ENCODE measurements at regions not wholly inside any gene's neighbourhood (a gene's known extent, or its start where the extent isn't known, plus 50 kb on each side); places are given as distances from the start of the nearest gene placed in this dataset.
"Not testable (repeated sequence)": the region's sequence is repeated elsewhere in the genome, so short reads cannot be mapped to it uniquely, and the experiment has no call there.

DNA sequence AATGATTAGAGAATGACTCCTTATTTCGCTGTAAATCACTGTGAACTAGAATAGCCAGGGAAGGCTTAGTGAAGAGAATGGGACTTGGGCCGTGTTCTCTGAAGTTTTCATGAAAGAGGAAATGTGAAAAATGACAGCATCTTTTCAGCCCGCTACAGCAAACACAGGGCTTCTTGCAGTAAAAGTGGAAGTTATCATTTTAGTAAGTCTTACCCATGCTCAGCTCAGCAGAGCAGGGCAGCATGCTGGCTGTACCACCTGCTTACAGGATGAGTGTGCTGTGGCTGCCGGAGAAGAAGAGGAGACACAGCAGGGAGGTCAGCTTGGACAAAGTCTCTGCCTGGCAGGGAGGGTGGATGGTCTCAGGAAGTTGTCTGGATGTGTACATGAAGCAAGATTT, 300.7 kb upstream of the DLGAP1 start:
- no peak for DNase-seq

DNA sequence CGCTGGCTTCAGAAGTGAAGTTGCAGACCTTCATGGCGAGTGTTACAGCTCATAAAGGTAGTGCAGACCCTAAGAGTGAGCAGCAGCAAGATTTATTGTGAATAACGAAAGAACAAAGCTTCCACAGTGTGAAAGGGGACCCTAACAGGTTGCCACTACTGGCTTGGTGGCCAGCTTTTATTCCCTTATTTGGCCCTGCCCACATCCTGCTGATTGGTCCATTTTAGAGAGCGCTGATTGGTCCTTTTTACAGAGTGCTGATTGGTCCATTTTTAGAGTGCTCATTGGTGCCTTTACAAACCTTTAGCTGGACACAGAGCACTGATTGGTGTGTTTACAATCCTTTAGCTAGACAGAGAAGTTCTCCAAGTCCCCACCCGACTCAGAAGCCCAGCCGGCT, 298.0 kb upstream of the DLGAP1 start:
- not testable (repeated sequence) for DNase-seq

DNA sequence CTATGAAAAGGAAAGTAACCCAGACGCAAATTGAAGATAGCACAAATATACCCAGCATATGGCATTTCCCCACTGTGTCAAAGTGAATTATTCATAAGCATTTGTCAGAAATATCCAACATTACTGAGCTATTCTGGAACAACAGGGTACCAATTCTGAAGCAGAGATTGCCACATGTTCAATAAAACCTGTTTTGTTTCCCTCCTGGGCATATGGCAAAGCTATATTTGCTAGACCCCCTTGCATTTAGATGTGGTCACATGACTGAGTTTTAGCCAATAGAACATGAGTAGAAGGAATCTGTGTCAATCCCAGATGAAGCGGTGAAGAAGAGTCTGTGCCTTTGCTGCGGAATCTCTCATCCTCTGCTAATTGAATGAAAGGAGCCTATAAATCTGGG, 296.4 kb upstream of the DLGAP1 start:
- DNase-seq: no peak

DNA sequence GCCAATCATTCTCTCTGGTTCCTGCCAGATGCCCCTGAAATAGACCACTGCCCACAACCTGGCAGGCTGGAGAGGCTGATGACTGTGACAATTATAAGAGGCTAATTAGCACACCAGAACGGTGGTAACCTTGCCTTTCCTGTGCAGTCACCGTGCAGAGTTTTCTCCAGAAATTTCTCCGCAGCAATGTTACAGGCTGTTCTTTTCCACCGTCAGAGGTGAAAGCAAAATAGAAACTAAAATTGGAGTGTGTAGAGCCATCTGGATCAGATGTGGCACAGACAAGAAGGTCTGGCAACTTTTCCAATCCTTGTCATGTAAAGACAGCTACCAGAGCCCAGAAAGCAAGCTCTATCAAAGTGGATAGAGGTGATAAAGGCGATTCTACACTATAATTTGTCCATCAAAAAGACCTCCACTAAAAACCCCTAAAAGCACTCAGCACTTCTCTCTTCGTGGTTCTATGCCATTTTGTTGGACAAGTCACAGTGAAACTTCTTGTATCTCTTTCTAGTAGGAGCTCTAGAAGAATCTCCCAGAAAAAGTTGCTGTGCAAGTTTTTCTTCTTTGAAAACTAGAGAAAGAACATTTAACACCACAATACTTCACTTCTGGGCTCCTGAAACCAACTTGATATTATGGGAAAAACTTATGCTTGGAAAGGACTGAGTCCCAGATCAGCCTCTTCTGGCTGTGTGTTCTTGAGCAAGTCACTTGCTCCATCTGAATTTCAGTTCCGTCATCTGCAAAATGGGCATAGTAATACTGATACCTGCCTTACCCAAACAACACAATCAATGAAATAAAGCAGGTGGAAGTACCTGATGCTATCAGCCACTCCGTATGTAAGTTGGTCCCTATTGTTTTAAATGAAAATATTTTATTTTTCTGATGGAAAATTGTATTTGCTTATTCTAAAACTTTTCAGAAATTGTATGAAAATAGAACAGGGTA, 295.6 kb upstream of the DLGAP1 start:
- DNase-seq: no peak

DNA sequence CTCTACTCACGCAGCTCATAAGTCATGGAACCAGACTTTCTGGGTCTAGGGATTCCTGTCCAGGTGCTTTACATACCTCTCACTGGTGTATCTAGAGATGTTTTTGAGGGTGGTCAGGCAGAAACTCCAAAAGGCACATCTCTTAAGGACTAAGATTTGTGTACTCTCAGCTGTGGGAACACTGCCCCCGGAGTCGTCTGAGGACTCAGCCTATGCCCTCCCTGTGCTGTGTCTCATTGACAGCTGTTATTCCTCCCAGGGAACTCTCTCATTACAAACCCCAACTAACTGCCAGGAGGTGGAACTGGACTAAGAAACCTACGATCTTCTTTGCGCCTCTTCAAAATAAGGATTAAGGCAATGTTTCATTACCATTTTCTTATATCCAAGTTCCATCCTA, 293.9 kb upstream of the DLGAP1 start:
- DNase-seq: no peak

DNA sequence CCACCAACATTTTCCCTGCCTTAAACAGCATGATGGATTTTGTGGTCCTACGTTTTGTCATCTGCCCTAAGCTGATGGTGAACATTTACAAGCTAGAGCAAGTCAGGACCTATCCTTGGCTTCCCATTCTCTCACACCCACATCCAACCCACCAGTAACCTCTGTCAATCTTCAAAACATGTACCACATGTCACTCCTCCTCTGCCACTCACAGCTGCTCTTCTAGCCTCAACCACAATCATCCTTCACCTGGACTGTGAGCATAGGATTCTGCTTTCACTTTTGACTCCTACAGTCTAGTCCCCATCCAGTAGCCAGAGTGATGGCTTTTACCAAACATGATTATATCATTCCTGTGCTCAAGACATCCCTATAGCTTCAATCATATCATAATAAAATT, 279.8 kb upstream of the DLGAP1 start:
- DNase-seq: no peak

DNA sequence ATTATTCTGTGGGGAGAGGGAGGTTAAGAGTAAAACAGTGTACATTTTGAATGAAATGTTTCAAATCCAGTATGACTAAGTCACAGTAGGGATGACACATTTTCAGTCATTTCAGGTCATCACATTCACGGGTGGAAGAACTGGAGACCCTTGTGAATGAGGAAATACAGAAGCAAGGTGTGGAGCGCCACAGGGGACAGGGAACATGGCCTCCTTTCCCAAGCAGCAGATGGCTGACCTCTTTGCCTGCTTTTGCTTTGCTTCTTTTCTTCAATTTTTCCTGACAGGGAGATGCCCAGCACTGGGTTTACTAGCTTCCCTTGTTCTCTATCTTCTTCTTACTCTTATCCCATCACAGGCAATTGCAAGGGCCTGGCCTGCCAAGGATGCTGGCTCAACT, 278.9 kb upstream of the DLGAP1 start:
- DNase-seq: no peak

DNA sequence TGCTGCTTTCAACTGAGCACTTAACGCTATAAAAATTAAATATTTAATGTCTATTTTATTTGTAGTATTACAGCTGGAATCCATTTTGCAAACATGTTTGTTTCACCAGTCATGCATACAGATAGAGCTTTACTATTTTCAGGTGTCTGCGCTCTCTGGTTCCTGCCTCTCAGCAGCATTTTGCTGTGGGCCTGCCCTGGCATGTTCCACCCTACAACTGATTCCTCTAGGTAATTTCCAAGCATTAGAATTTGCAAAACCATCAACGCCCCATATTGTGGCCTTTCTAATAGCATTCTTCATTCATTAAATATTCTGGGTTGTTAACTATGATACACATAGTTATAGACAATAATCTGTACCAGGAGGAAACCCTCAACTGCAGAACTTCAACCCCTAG, 266.4 kb upstream of the DLGAP1 start:
- DNase-seq: no peak

DNA sequence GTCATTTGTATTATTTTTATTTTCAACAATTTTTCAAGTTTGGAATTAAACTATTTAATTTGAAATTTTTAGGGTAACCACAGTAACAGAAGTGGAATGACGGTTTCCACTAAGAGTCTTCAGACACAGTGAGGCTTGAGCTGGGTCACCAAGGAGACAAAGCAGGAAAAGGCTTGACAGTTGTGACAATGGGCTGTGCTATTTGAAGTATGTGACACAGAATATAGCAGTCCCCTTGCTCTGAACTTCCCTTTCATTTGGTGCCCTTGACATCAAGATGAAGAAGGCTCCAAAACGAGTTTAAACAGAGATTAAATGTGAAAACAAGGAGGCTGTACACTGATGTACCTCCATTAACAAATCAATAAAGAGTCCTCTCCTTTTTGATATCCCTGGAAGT, 265.4 kb upstream of the DLGAP1 start:
- no peak for DNase-seq

DNA sequence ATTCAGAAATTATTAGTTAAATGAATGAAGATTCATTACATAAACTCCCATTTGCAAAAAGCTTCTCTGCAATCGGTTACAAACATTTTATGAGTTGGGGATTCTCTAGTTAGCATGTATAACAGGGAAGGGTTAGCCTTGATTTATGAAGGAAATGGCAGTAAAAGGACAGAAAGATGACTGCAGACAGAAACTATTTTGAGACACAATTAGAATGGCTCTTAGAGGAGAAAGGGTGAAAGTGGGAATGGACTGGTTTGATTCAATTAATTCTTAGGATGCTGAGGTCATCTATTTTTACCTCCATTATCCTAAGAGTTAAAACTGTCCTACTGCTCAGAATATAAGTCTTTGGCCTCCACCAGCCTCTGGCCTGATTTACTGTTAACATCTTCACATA, 250.8 kb upstream of the DLGAP1 start:
- no peak for DNase-seq

DNA sequence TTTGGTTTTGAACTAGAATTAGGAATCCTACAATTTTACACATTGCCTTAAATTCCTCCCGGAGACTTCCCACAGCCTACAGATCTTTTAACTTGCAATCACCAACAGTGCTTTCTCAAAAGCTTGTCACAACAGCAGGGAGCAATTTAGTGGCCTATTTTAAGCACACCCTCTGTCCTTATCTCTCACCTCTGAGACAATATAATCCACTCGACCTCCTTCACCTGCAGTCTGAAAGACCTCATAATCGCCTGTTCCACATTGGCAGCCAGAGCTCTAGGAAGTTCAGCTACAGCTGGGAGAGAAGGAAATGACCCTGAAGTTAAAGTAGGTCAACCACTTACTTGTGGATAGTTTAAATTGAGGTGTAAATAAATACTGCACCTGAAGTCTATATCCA, 249.7 kb upstream of the DLGAP1 start:
- no peak for DNase-seq

DNA sequence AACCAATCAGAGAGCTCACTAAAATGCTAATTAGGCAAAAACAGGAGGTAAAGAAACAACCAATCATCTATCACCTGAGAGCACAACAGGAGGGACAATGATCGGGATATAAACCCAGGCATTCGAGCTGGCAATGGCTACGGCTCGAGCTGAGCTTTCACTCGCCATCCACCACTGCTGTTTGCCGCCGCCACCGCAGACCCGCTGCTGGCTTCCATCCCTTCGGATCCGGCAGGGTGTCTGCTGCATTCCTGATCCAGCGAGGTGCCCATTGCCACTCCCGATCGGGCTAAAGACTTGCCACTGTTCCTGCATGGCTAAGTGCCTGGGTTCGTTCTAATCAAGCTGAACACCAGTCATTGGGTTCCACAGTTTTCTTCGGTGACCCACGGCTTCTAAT, 236.7 kb upstream of the DLGAP1 start:
- no peak for DNase-seq

DNA sequence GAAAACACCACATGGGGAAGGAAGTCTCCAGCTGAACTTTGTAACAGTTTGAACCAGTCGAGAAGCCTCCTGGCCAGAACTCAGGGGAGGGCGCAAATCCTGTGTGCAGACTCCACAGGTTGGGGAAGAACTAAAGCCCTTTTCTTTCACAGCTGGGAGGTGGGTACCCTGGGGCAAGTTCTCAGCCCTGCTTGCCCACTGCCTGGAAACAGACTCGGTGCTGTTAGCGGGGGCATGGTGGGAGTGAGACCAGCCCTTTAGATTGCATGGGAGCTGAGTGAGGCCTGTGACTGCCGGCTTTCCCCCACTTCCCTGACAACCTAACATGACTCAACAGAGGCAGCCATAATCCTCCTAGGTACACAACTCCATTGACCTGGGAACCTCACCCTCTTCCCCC, 223.6 kb upstream of the DLGAP1 start:
- not testable (repeated sequence) for DNase-seq

DNA sequence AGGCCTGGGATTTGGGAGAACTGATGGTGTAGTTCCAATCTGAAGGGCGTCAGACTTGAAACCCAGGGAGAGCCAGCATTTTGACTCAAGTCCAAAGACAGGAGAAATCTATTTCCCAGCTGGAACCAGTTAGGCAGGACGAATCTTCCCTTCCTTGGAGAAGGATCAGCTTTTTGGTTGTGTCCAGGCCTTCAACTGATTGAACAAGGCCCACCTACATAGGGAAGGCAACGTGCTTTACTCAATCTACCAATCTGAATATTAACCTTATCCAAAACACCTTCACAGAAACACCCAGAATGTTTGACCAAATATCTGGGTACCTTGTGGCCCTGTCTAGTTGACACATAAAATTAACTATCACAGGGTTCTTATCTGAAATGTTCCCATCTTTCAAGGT, 221.9 kb upstream of the DLGAP1 start:
- DNase-seq: no peak

DNA sequence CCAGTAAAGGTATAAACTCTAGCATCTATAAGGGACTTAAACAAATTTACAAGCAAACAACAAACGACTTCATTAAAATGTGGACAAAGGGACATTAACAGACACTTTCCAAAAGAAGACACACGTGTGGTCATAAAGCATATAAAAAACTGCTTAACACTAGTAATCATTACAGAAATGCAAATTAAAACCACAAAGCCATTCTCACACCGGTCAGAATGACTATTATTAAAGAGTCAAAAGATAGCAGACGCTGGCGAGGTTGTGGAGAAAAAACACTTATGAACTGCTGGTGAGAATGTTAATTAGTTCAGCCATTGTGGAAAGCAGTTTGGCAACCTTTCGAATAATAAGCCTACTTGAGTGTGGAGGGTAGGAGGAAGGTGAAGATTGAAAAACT, 217.1 kb upstream of the DLGAP1 start:
- no peak for DNase-seq

DNA sequence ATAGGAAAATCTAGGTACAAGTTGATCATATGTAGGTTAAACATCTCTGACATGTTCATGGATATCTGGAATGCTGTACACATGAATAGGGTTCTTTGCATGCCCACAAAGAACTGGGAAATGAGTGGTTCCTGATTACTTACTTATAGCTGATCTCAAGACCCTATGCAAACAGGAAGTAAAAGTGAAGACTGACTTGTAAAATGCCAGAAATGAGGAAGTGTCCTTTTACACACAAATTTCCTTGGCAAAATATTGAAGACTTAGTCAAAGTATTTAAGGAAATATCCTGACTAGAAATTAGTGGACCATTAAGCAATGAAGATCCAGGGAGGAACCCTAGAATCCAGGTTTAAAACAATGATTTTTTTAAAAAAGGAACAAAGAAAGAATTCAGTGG, 203.7 kb upstream of the DLGAP1 start:
- DNase-seq: peak; percentile 35

DNA sequence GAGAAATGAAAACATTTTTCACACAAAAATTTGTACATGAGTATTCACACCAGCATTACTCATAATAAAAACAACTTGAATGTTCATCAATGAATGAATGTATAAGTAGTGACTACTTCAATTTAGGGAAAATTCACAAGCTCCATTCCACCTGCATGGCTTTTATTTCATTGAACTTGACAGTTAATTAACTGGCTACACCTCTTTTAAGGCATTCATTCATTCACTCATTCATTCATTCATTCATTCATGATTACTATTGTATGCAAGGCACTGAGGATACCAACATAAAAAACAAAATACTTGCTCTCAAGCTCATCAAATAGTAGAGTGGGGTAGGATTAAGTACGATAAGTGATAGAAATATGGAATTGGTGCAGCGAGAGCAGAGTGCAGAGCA, 198.3 kb upstream of the DLGAP1 start:
- DNase-seq: no peak

DNA sequence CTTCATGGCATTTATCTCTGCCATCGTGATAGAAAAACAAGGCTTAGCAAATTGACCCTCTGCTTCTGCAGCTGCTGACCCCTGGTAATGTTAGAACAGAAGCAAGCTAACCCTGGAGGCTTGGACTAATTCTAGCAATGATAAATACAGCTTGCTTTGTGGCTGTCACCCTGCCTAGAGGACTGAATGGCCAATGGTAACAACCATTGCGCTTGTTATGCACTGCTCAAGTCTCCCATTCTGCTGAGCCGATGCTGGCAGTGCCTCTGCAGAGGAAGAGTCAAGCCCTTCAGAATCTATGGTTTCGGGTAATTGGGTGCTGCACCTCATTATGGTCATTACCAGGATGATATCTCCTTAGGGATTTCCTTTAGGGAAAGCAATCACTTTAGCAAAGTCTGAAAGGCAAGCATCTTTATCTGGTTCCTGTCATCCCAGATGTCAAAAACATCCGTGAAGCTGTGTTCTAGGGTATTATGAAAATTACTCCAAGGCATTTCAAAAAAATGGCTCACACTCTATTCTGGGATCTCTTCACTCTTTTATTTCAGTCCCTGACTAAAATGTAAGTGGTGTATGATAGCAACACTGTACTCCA, 186.8 kb upstream of the DLGAP1 start:
- no peak for DNase-seq

DNA sequence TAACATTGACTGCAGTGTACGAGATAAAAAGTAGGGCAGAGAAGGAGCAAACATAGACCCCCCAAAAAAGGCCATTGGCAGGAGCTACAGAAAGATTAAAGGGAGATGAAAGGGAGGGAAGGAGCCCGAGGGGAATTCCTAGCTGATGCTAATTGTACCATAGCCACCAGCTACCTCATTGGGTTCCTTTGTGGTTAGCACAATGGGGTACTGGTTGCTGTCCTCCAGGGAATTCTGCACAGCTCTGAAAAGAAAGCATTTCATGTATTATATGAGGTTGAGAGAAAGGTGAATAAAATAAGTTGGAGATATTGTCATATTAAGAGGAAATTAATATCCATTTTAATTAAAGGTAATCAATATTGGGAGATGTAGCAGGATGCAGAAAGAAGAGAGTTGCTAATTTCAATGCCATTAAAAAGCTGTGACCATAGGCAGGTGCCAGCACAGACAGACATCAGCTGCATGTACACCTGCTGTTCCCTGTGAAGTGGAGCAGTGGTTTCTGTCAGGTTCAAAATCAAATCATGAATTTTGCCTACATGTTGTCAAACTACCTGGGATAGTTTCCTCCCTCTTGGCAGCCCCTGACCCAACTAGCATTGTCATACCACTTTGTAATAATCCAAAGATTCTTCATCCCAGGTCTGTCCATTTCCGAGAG, 185.4 kb upstream of the DLGAP1 start:
- no peak for DNase-seq

DNA sequence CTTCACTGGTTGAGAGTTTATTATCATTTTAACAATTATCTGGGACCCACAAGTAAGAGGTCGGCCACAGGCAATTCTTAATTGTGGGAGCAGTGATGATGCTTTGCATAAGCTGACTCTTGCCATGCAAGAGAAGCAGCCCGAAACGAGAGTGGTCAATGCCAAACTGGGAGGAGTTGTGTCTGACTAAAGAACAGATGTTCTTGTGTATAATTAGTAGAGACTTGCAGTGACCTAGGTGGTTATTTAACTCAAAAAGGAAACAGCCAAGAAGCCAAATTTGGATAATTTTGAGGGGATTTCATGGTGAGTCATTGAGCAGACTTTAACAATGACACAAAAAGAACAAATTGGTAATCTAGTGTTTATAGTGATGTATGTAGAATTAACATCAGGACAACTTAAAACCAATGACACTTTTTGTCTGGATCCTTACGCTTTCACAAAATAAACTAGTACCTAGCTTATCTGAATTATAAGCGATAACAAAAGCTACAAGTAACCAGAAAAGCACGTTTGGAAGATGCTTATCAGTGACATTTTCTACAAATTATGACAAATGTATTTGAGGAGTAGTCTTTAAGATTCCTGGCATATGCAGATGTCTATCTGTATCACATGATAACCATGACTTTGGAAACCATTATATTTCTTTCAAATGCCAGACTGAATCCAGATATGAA, 184.7 kb upstream of the DLGAP1 start:
- no peak for DNase-seq

DNA sequence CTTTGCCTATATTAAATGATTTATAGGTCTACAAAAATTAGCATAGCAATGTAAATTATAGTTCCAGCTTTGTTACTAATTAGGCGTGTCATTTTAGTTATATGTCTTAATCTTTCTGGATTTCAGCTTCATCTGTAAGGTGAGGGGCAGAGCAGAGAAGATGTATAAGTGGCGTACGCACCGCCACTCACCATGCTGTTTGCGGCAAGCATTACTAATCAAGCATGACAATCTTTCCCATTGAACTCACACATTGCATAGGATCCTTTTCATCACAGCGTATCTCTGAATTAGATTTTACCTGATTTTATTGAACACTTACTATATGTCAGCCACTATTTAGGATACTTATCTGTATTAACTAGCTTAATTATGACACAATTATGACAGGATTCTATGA, 183.6 kb upstream of the DLGAP1 start:
- DNase-seq: no peak

DNA sequence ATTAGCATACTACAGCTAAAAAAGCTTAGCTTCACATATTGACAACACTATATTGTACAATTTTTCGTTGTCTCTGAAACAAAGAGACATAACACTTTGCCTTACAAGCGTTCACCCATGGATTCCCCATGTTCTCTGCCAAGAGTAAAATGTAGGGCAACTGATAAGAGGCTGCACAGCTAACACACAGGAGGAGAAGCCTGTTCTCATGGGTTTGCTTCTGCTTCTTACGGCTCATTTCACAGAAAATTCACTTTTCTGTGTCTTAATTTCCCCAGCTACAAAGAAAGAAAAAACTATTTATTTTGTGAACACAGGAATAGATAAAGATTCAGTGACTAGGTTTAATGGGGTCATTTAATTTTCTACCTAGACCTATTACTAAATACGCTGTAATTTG, 182.8 kb upstream of the DLGAP1 start:
- no peak for DNase-seq

DNA sequence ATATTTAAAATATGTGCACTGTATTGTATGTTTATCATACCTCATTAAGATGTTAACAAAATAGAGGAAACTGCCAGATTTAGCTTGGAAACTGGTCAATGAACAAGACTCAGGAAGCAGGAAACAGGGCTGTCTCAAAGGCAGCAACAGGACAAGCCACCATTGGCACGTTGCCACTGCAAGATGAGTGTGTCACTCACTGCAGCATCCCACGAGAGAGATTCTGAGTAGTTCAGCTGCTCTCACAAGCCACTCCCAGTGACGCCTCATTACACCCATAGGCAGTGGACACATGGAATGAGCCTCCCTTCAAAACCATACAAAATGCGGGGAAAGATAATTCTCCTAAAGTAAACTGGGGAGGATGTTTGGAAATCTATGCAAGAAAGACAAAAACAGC, 181.9 kb upstream of the DLGAP1 start:
- DNase-seq: no peak

DNA sequence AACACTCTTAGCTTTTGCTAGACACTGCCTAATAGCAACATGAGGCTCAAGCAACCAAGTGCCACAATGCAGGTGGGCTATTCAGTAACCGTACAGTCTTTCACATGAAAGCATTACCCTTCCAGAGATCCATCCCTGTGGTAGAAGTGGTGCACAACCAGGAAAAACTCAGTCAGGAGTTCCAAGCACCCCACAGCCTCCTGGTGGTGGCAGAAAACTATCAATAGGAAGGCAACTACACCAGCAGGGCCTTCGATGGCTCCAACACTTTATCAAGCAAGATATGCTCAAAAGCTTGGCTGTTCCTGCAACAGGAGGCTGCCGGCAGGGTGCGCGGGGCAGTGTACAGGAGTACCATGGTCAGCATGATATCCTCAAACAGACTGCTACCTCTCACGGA, 176.1 kb upstream of the DLGAP1 start:
- DNase-seq: no peak
